ENCODE measurements at regions not wholly inside any gene's neighbourhood (a gene's known extent, or its start where the extent isn't known, plus 50 kb on each side); places are given as distances from the start of the nearest gene placed in this dataset.

GRCh38 chr20:52777171-52777570, 195.0 kb upstream of the TSHZ2 start:
- no peak for TF ChIP-seq CTCF (conservative IDR thresholded peaks at IDR 0.05; ENCODE audit: low read depth, low read length)
- no peak for TF ChIP-seq EZH2 (IDR thresholded peaks at IDR 0.05; ENCODE audit: borderline replicate concordance, low read depth, low read length, poor library complexity, severe bottlenecking)
